ENCODE measurements at regions not wholly inside any gene's neighbourhood (a gene's known extent, or its start where the extent isn't known, plus 50 kb on each side); places are given as distances from the start of the nearest gene placed in this dataset.

DNA sequence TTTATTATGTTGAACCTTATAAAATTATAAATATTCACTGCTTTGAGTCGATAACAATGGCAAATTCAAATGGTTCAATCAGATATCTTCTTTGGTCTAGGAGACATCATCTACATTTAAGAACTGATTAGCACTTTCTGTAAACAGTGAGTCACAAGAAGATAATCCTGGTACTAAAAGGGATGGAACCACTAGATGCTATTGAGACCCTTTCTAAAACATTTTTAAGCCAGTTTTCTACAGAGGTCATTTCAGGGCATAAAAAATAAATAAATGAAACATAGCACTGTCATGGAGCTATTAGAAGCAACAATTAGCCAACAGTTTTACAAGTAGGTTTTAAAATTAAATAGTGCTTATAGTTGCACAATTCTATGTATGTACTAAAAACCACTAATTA is 212.2 kb downstream of the DUSP6 start:
- Mint-ChIP-seq H3K27ac (no peak overlapping the region), H3K27me3 (no peaks in the 10 kb centered on the region), H3K4me1 (peaks cover 16% of the 10 kb centered on the region), H3K9me3 (no peaks in the 10 kb centered on the region), H3K36me3 (no peaks in the 10 kb centered on the region), H3K4me3 (no peak overlapping the region)

DNA sequence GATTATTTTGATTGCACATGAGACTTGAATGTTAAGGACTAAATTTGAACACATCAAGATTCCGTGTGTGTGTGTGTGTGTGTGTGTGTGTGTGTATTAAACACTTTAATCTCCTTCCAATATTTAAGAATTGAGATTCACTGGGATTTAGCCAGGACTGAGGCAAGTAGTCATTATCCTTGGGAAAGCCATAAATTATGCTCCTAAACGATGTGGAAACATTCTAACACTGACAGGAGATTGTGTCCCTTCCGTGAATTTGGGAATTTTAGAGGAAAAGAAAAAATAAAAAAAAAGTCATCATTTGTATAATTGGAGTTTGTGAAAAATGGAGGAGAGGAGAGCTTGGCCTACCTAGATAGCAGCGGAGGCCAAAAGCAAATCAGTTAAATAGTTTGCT is 212.9 kb downstream of the DUSP6 start:
- Mint-ChIP-seq H3K27me3 (no peaks in the 10 kb centered on the region), H3K4me1 (peaks cover 16% of the 10 kb centered on the region), H3K36me3 (no peaks in the 10 kb centered on the region), H3K9me3 (no peaks in the 10 kb centered on the region), H3K4me3 (no peak overlapping the region), H3K27ac (peak overlapping the region; percentile 17)

DNA sequence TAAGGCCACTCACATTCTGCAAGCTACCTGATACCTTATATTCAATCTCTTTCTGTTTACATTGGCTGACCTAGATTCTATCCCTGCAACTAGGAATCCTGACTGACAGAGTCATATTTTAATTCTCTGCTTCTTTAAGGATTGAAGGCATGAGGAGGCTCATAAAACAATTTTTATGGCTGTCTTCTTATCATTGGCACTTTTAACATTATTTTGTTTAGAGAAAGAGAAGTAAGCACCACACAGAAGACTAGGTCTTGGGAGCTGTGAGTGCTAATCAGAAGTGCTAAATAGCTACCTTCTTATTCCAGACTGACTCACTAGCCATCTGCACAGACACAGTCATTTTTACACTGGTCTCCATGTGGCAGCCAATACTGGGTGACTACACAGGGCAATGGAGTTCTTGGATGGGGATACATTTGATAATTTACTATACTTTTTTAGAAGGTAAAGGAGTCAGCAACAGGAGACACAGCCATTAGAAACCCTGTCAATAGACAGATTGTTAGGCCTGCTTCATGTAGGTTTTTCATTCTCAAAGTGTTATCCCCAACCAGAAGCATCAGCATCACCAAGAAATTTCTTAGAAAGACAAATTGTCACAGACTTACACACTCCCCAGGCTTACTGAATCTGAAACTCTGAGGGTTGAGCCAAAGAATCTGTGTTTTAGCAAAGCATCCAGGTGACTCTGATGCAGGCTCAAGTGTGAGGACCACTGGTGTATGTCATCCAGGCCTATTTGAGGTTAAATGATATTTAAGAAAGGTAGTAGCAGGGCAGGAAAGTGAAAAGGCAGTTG is 214.1 kb downstream of the DUSP6 start:
- Mint-ChIP-seq H3K9me3 (no peaks in the 10 kb centered on the region), H3K4me3 (no peak overlapping the region), H3K36me3 (no peaks in the 10 kb centered on the region), H3K27me3 (no peaks in the 10 kb centered on the region), H3K4me1 (peaks cover 16% of the 10 kb centered on the region), H3K27ac (no peak overlapping the region)

DNA sequence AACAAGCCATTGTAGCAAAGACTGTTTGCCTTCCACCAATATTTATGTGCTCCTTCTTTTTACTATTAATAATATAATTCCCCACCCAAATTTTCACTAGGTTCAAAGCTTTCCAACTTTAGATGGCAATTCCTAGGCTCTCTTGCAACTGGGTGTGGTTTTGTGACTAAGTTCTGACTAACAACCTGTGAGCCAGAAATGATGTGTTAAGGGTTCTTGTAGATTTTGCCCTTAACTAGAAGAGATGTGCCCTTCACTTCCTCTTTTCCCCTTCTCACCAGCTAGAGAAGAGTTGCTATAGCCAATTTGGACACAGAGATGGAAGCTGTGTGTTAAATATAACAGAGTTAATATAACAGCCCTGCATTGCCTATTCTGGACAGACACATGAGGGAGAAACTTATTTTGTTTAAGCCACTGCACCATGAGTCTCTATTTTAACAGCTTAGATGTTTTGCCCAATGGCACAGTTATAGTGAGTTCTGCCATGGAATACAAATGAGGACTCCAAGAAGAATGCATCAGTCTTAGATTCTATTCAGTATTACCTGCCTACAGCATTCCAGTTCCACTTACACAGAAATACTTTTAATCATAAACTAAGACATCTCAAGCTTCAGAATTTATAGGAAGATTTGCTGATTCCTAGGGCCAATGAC is 216.2 kb downstream of the DUSP6 start:
- no peaks in the 10 kb centered on the region for H3K27me3 Mint-ChIP-seq
- H3K4me1 Mint-ChIP-seq = peaks cover 16% of the 10 kb centered on the region
- H3K27ac Mint-ChIP-seq = no peak overlapping the region
- H3K4me3 Mint-ChIP-seq = no peak overlapping the region
- no peaks in the 10 kb centered on the region for H3K36me3 Mint-ChIP-seq
- H3K9me3 Mint-ChIP-seq = no peaks in the 10 kb centered on the region

DNA sequence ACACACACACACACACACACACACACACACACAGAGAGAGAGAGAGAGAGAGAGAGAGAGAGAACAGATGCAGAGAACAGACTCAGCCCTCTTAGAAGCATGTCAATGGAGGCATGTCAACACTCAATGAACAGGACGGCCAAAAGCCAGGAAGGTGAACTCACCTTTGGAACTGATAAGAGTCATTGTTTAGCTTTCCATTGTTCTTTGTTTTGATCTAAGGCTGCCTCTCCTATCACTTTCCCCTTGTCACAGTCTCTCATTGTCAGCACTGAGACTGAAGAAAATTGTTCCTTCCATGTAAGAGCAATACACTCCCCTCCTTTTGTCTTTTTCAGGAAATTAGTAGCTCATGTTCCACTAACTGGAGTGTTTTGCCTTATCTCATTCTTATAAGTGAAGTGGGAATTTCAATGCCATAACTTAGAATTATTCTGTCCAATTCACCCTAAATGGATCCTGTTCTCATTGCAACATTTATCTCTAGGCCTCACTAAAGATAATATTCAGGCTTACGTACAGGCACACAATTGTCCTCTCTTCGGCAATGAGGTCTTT is 218.0 kb downstream of the DUSP6 start:
- no peak overlapping the region for H3K4me3 Mint-ChIP-seq
- peaks cover 16% of the 10 kb centered on the region for H3K4me1 Mint-ChIP-seq
- no peaks in the 10 kb centered on the region for H3K36me3 Mint-ChIP-seq
- no peaks in the 10 kb centered on the region for H3K9me3 Mint-ChIP-seq
- no peak overlapping the region for H3K27ac Mint-ChIP-seq
- H3K27me3 Mint-ChIP-seq = no peaks in the 10 kb centered on the region

DNA sequence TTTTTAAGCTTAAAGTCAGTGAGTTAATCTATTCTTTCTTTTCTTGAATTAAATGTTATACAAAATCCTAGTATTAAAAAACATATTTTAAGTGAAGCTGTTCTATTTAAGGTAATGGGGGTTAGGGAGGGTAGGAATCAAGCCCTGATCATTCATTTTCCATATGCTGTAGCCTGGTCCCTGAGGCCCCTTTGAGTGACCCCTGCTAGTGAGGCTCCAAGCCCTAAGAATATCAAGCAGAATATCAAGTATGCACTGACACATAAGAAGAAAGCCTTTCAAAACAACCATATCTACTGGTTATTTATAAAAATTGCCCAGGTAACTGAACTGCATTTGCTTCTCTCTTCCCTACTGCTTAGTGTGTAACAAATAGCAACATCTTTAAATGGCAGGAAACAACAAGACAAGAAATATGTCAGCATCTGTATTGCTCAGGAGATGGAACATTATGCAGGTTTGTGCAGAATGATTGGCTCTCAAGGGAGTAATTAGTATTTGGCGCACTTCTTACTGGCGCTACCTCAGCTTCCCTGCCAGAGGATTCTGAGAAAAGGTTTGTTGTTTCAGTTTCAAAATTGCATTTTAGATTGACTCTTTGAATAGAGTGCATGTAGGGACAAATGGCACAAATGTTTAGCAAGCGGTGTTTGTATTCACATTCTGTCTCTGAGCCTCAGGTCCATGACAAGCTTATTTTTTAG is 223.0 kb downstream of the DUSP6 start:
- H3K27me3 Mint-ChIP-seq = no peaks in the 10 kb centered on the region
- no peaks in the 10 kb centered on the region for H3K4me1 Mint-ChIP-seq
- no peaks in the 10 kb centered on the region for H3K36me3 Mint-ChIP-seq
- H3K27ac Mint-ChIP-seq = no peak overlapping the region
- no peak overlapping the region for H3K4me3 Mint-ChIP-seq
- H3K9me3 Mint-ChIP-seq = no peaks in the 10 kb centered on the region

DNA sequence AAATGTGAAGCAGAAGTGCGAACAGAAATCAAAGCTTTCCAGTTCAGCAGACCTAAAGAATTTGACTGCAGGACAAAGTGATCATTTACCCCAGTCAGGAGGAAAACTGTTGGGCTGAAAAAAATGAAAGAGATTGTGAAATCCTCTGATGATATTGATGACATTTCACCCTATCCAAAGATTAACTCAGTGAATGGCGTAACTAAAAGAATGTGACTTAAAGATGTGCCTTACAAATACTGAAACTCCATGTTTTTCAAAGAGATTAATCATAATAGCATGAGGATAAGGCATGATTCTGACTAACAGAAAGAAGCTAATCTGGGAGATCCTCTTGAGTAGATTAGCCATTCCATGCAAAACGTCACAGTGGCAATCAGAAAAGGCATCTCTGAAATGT is 225.6 kb downstream of the DUSP6 start:
- Mint-ChIP-seq H3K4me3 (no peak overlapping the region), H3K27ac (no peak overlapping the region), H3K4me1 (no peaks in the 10 kb centered on the region), H3K9me3 (no peaks in the 10 kb centered on the region), H3K36me3 (no peaks in the 10 kb centered on the region), H3K27me3 (no peaks in the 10 kb centered on the region)

DNA sequence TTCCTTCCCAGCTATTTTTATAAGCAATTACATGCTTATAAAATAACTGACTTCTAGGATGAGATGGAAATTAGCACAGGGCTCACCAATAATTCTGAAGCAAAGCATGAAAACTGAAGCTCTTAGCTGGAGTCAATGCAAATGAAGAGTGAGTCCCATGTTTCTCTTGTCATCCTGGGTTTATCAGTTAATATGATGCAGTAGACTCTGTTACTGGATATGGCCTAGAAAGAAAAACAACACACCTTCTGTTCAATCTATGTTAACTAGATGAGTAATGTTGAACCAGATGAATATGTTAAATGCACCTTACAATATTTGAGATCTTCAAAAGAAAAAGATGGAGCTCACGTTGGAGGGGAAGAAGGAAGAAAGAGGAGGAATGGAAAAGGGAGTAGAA is 229.4 kb downstream of the DUSP6 start:
- H3K9me3 Mint-ChIP-seq = no peaks in the 10 kb centered on the region
- no peak overlapping the region for H3K4me3 Mint-ChIP-seq
- no peaks in the 10 kb centered on the region for H3K4me1 Mint-ChIP-seq
- H3K36me3 Mint-ChIP-seq = no peaks in the 10 kb centered on the region
- H3K27me3 Mint-ChIP-seq = no peaks in the 10 kb centered on the region
- no peak overlapping the region for H3K27ac Mint-ChIP-seq

DNA sequence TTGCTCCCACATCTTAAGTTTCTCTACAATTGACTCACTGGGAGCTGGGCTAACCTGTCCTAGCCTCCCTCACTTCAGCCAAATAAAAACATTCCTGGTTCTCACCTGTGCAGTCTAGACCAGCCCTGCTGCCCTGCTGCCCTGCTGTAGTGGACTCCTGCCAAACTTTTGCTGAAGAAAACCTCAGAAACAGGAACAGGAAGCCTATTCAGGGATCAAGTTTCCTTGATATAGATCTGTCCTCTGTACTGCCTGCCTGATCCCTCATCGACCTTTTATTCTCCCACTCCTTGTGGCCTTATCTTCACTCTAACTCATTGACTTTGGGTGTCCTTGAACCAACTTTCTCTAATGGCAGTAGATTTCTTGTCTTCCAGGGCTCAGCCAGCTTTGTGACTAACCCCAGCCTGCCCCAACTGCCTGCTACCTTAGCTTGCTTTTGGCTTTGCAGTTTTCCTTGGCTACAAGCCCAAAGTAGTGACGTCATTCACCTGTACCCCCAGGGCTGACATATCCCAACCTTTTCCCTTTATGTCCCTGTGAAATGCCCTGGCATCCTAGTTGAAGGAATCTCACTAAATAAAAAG is 234.8 kb downstream of the DUSP6 start:
- Mint-ChIP-seq H3K27me3 (no peaks in the 10 kb centered on the region), H3K9me3 (no peaks in the 10 kb centered on the region), H3K4me3 (no peak overlapping the region), H3K4me1 (no peaks in the 10 kb centered on the region), H3K36me3 (no peaks in the 10 kb centered on the region), H3K27ac (no peak overlapping the region)

DNA sequence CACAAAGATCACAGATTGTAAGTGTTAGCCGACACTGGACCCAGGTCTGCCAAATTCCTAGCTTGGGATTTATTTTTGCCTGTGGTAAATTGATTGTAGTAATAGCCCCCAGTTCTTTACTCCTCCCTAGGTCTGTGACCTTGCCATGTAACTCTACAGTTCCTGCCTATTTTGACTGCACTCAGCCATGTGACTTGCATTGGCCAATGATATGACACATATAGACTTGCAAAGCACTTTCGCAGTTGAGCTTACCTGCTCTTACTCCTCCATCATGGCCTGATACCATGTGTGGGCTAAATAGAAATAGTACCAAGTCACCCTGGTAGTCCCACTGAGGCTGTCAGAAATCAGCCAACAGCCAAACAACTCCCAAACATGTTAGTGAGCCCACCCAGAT is 240.3 kb downstream of the DUSP6 start:
- Mint-ChIP-seq H3K9me3 (no peaks in the 10 kb centered on the region), H3K36me3 (no peaks in the 10 kb centered on the region), H3K4me1 (no peaks in the 10 kb centered on the region)

DNA sequence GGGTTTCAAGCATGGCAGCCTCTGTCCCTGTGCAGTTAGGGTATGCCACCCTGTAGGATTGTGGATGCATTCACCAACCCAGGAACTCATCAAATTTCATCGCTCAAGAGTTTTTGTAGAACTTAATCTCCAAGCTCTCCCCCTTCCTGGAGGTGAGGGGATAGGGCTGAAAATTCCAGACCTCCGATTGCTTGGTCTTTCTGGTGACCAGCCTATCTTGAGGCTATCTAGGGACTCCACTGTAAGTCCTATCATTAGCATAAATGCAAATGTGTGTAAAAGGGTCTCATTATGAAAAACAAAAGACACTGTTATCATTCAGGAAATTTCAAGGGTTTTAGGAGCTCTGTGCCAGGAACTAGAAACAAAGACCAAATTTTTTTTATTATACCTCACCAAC is 244.0 kb downstream of the DUSP6 start:
- H3K27ac Mint-ChIP-seq = no peak overlapping the region
- H3K4me1 Mint-ChIP-seq = no peaks in the 10 kb centered on the region
- H3K27me3 Mint-ChIP-seq = no peaks in the 10 kb centered on the region
- H3K9me3 Mint-ChIP-seq = no peaks in the 10 kb centered on the region
- no peaks in the 10 kb centered on the region for H3K36me3 Mint-ChIP-seq
- no peak overlapping the region for H3K4me3 Mint-ChIP-seq

More for the DNA sequence above, 240.3 kb downstream of the DUSP6 start:
- no peaks in the 10 kb centered on the region for H3K27me3 Mint-ChIP-seq
- no peak overlapping the region for H3K27ac Mint-ChIP-seq
- H3K4me3 Mint-ChIP-seq = no peak overlapping the region

DNA sequence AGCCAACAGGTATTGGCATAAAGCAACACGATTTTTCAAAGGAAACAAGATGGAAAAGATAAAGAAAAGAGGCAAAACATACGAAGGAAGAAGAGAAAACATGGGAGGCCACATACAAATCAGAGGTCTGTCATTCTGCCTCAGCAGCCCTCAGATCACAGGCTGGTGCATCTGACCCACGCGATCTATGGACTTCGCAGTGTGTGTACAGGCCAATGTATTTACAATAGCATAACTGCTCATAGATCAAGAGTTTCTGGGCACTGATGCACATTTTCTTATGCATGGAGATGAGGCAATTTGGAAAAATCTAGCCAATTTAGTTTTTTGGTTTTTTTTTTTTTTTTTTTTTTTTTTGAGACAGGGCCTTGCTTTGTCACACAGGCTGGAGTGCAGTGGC is 245.4 kb downstream of the DUSP6 start:
- Mint-ChIP-seq H3K27me3 (no peaks in the 10 kb centered on the region), H3K27ac (no peak overlapping the region), H3K36me3 (no peaks in the 10 kb centered on the region), H3K9me3 (no peaks in the 10 kb centered on the region), H3K4me3 (no peak overlapping the region), H3K4me1 (no peaks in the 10 kb centered on the region)

DNA sequence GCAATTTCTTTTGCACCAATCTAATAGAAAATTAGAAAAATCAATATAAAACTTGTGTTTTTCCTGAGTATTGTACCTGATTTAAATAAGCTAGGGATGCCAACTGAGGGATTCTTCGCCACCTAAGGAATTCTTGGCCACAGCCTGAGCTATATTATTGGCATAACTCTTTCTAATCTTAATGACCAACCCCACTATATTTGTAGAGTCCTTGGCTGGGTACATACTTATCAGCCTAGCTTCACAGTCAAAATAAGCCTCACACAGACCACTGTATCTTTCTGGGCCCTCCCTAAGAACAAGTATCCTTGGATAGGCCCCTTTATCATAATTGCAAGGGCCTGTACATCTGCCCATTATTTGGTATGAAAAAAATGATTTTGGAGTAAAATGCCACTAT is 247.1 kb downstream of the DUSP6 start:
- H3K27ac Mint-ChIP-seq = no peak overlapping the region

DNA sequence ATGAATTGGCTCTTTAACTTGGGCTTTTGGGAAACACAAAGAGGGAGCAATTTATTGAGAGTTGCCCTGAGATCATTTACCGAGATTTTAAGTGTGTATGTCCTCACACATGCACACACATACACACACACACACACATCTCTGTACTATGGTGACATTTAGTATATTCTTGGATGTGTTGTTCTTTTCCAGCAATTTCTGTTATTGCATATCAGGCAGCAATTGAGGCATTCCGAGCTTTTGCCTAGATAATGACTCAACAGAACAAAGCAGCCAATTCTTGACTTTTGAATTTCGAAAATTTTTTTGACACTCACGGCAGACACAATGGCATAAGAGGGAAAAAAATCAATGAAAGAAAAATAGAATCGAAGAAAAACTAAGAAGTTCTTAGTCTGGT is 248.5 kb downstream of the DUSP6 start:
- Mint-ChIP-seq H3K4me1 (no peaks in the 10 kb centered on the region), H3K9me3 (no peaks in the 10 kb centered on the region), H3K27me3 (no peaks in the 10 kb centered on the region), H3K27ac (no peak overlapping the region), H3K4me3 (no peak overlapping the region), H3K36me3 (no peaks in the 10 kb centered on the region)

More for the DNA sequence above, 247.1 kb downstream of the DUSP6 start:
- H3K4me3 Mint-ChIP-seq = no peak overlapping the region
- no peaks in the 10 kb centered on the region for H3K36me3 Mint-ChIP-seq
- H3K27me3 Mint-ChIP-seq = no peaks in the 10 kb centered on the region
- H3K4me1 Mint-ChIP-seq = no peaks in the 10 kb centered on the region
- H3K9me3 Mint-ChIP-seq = no peaks in the 10 kb centered on the region

DNA sequence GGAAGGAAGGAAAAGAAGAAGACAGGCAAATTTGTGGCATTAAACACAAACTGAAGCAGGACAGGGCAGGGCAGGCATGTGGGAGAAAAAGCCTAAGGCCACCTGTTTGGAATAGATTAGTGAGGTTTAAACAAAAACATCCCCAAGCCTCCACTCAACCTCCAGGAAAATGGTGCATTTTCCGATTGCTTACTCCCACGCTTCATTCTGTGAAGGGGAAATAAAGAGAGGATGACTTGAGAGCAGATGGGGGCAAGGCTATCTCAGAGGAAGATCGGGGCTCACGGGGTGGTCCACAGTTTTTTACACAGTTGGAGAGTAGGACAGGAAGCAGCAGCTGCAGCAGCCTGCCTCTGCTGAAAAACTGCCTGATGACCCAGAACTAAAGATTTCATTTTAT is 250.9 kb downstream of the DUSP6 start:
- H3K27ac Mint-ChIP-seq = no peak overlapping the region
- no peak overlapping the region for H3K4me3 Mint-ChIP-seq
- no peaks in the 10 kb centered on the region for H3K27me3 Mint-ChIP-seq
- H3K36me3 Mint-ChIP-seq = no peaks in the 10 kb centered on the region
- H3K4me1 Mint-ChIP-seq = no peaks in the 10 kb centered on the region
- H3K9me3 Mint-ChIP-seq = no peaks in the 10 kb centered on the region
